GM12874 (cell line): ENCODE measurements at regions not wholly inside any gene's neighbourhood (a gene's known extent, or its start where the extent isn't known, plus 50 kb on each side); places are given as distances from the start of the nearest gene placed in this dataset.

ENCODE experiments used
- TF ChIP-seq, protein P1 (sequence below): IDR thresholded peaks from 2 replicates; pipeline ENCODE4 v1.5.1; 2011; ENCODE audit warnings: low read depth, mild to moderate bottlenecking, control low read depth, low read length, moderate library complexity; ENCODE audit not compliant: insufficient read depth

DNA sequence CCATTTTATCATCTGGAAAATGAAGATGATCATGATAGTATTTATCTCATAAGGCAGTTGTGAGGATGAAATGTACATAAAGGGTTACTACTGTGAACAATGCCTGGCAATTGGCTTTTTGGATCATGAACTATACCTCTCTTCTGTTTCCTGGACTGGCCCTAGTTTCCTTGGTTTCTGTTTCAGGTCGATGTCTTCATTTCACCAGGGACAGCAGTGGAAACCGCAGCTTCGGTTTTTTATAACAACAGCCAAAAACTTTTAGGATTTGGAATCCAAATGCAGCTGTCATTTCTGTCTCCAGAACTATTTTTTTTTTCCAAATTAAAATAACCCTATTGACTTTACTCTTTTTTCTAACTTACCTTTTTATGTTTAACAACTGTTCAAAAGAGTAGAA, 425.1 kb downstream of the RND3 start:
- TF ChIP-seq, protein P1, sequence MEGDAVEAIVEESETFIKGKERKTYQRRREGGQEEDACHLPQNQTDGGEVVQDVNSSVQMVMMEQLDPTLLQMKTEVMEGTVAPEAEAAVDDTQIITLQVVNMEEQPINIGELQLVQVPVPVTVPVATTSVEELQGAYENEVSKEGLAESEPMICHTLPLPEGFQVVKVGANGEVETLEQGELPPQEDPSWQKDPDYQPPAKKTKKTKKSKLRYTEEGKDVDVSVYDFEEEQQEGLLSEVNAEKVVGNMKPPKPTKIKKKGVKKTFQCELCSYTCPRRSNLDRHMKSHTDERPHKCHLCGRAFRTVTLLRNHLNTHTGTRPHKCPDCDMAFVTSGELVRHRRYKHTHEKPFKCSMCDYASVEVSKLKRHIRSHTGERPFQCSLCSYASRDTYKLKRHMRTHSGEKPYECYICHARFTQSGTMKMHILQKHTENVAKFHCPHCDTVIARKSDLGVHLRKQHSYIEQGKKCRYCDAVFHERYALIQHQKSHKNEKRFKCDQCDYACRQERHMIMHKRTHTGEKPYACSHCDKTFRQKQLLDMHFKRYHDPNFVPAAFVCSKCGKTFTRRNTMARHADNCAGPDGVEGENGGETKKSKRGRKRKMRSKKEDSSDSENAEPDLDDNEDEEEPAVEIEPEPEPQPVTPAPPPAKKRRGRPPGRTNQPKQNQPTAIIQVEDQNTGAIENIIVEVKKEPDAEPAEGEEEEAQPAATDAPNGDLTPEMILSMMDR: no peak

DNA sequence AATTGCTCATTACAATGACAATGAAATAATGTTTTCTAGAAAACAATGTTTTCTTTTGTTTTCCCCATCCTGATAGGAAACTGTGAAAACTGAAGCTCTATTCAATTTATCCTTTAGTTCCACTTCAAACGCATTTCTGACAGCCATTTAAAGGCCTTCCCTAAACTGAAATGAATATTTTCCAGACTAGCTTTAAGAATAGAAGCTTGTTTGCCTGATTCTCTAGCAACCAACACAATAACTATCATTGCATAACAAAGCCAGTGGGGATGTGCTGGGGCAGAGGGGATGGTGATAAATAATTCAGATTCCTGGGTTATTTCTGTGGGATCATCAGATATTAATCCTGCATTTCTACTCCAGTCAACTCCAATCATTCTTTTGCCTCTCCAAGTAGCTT, 427.1 kb downstream of the RND3 start:
- TF ChIP-seq, protein P1: no peak

DNA sequence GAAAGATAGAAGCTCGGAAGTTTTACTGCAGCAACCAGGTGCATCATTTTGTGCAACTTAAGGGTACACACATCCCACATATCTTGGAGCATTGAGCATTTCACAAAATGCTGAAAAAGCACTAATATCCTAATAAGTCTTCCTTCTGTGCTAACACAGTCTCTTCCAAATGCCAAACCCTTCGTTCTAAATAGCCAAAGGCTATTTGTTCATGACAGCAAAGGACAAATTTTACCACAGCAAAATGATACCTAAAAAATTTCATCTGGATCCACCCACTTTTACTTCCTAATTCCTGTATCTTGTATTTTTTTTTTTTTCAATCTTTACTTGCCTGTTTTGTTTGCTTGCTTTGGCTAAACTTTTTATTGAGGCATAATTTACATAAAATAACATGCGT, 435.0 kb downstream of the RND3 start:
- TF ChIP-seq, protein P1: no peak

DNA sequence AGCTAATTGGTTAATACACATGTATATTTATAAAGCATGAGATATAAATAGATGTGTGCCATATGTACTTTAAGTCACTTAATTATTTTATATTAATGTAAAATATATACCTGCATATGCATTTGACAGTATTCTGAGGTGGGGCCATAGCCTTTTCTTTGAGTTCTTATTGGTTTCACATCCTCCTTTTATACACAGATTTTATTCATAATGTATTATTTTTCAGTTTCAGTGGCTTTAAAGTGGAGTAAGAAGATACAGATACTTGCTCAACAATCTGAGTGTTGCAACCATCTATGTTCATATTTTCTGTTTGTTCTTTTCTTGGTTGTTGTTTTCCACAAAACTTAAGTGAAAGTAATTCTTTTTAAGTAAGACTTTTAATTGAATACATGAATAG, 436.5 kb downstream of the RND3 start:
- TF ChIP-seq, protein P1: no peak

DNA sequence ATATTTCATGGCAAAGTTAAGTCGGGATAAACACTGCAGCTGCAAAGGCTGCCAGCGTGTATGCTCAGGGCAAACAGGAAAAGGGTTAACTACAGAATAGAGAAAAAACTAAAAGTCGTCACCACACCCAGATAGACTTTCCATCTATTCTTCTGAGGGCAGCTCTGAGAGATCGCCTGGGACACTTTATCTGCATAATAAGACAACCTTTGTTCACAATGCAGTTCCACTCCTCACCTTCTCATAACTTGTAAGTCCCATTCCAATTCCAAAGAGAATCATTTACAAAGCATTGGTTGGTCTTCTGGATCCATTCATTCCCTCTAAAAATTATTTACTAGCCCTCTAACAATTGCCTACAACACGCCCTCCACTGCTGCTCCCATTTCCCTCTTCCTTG, 437.4 kb downstream of the RND3 start:
- TF ChIP-seq, protein P1: no peak

DNA sequence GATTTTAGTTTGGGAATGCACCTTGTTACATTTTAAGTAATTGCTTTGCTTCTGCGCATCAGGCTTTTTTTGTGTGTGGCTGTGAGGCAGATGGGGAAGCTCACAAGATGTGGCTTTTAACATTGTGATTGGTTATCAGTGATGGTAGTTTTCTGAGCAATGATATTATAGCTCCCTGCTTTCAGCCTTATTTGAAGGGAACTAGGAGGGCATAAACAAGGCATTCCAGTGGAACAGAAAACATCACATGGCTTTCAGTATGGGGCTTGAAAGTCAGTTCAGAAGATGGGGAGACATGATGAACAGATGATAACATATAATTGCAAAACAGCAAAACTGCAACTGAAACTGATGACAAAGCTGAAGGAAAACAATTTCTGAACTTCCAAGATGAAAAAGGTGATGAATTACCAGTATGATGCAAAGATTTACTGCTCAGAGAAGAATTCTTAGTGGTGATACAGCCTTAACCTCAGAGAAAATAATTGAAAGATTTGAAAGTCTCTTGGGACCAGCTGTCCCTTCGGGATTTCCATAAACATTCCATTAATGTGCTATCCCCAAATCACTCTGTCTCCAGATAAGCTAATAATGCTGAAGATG, 439.7 kb downstream of the RND3 start:
- TF ChIP-seq, protein P1: no peak

DNA sequence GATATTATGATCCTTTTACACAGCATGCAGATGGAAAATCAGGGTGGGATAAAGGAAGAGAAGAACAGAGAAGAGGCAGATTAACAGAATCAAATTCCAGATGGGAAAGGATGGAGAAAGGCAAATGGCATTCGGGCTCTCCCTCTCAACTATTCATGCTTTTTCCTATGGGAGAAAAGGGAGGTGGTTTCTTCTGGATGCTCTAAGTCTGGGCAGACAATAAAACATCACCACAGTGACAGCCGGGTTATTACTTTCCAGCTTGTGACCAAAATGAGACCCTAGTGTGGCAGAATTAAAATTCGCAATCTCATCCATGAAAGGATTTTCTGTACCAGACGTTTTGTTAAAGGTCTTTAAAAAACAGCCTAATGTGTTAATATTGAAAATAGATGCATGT, 440.7 kb downstream of the RND3 start:
- TF ChIP-seq, protein P1: no peak
